ENCODE measurements at regions not wholly inside any gene's neighbourhood (a gene's known extent, or its start where the extent isn't known, plus 50 kb on each side); places are given as distances from the start of the nearest gene placed in this dataset.

DNA sequence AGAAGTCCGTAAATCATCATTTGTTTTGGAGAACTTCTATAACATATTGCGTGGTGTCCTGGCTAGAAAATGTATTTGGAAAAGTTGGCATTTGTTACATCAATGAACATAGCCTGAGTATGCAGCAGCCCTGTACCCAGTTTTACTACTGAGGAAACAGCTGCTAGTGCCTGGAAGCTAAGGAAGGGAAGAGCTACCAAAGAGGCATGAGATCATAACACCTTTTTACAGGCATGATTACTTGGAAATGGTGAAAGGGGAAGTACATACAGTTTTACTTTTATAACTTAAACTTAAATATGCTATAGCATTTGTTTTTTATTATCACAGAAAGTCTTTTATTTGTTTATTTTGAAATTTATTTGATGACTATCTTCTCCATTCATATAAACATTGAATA is 128.4 kb upstream of the MC4R start:
- H3K36me3 ChIP-seq (ENCODE audit: control insufficient read depth, insufficient read depth, low read length), result no peaks in the 10 kb centered on the region
- H3K79me1 ChIP-seq (ENCODE audit: low read depth in 1 of 2, low read length in 2 of 2), result no peaks in the 10 kb centered on the region
- TF ChIP-seq BHLHE40 (IDR thresholded peaks at IDR 0.05; ENCODE audit: low read depth, low read length) (no peak), MAFK (IDR thresholded peaks at IDR 0.05; ENCODE audit: low read depth, low read length) (no peak), RFX5 (IDR thresholded peaks at IDR 0.05; ENCODE audit: low read depth, low read length) (no peak), CHD1 (IDR thresholded peaks at IDR 0.05; ENCODE audit: low read depth, low read length) (no peak), MAZ (IDR thresholded peaks at IDR 0.05; ENCODE audit: borderline replicate concordance, low read depth, low read length) (no peak), RCOR1 (IDR thresholded peaks at IDR 0.05; ENCODE audit: insufficient replicate concordance, low read length) (no peak), POLR2A (IDR thresholded peaks at IDR 0.05; ENCODE audit: low read depth, low read length) (no peak), RAD21 (IDR thresholded peaks at IDR 0.05; ENCODE audit: low read length) (no peak), MXI1 (IDR thresholded peaks at IDR 0.05; ENCODE audit: borderline replicate concordance, low read depth, low read length) (no peak), FOS (IDR thresholded peaks at IDR 0.05; ENCODE audit: low read depth, low read length) (no peak), CEBPB (IDR thresholded peaks at IDR 0.05; ENCODE audit: low read depth, low read length) (no peak)
- TF ChIP-seq, protein P1, sequence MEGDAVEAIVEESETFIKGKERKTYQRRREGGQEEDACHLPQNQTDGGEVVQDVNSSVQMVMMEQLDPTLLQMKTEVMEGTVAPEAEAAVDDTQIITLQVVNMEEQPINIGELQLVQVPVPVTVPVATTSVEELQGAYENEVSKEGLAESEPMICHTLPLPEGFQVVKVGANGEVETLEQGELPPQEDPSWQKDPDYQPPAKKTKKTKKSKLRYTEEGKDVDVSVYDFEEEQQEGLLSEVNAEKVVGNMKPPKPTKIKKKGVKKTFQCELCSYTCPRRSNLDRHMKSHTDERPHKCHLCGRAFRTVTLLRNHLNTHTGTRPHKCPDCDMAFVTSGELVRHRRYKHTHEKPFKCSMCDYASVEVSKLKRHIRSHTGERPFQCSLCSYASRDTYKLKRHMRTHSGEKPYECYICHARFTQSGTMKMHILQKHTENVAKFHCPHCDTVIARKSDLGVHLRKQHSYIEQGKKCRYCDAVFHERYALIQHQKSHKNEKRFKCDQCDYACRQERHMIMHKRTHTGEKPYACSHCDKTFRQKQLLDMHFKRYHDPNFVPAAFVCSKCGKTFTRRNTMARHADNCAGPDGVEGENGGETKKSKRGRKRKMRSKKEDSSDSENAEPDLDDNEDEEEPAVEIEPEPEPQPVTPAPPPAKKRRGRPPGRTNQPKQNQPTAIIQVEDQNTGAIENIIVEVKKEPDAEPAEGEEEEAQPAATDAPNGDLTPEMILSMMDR (conservative IDR thresholded peaks at IDR 0.05; ENCODE audit: low read depth, low read length), result no peak
- TF ChIP-seq, protein P2, sequence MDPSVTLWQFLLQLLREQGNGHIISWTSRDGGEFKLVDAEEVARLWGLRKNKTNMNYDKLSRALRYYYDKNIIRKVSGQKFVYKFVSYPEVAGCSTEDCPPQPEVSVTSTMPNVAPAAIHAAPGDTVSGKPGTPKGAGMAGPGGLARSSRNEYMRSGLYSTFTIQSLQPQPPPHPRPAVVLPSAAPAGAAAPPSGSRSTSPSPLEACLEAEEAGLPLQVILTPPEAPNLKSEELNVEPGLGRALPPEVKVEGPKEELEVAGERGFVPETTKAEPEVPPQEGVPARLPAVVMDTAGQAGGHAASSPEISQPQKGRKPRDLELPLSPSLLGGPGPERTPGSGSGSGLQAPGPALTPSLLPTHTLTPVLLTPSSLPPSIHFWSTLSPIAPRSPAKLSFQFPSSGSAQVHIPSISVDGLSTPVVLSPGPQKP (IDR thresholded peaks at IDR 0.05; ENCODE audit: borderline replicate concordance, low read depth, low read length), result no peak
- TF ChIP-seq, protein P3, sequence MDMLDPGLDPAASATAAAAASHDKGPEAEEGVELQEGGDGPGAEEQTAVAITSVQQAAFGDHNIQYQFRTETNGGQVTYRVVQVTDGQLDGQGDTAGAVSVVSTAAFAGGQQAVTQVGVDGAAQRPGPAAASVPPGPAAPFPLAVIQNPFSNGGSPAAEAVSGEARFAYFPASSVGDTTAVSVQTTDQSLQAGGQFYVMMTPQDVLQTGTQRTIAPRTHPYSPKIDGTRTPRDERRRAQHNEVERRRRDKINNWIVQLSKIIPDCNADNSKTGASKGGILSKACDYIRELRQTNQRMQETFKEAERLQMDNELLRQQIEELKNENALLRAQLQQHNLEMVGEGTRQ (IDR thresholded peaks at IDR 0.05; ENCODE audit: low read depth, low read length), result no peak
- H3K14ac ChIP-seq (replicated peaks; ENCODE audit: low read depth, low read length), result no peak overlapping the region
- no peak overlapping the region for H3K4me3 ChIP-seq (ENCODE audit: insufficient read depth, low read depth, low read length)
- H3K23ac ChIP-seq (ENCODE audit: low read depth, low read length), result no peak overlapping the region
- intact Hi-C loops (cut with micrococcal nuclease) (no loop called here), in situ Hi-C loops (cut with MboI; ENCODE audit: low sequenced_read_pairs) (no loop called here), dilution Hi-C loops (cut with HindIII; ENCODE audit: low sequenced_read_pairs, unreplicated experiment) (no loop called here)
- no peak overlapping the region for H3K4me2 ChIP-seq (ENCODE audit: low read depth, low read length)
- CTCF ChIA-PET, result no interaction called here
- no peak overlapping the region for H4K5ac ChIP-seq (ENCODE audit: low read depth, low read length)
- no peak overlapping the region for H3K18ac ChIP-seq (ENCODE audit: low read depth, low read length)
- no CpG with 5 or more reads among the region's 2 CpGs for WGBS, 2 experiments (ENCODE audit: extremely low coverage in 2 of 2, insufficient read length in 1 of 2)
- no peak overlapping the region for H3K4ac ChIP-seq (ENCODE audit: low read depth, low read length)
- no peak overlapping the region for H2BK20ac ChIP-seq (ENCODE audit: low read depth, low read length)
- H3K56ac ChIP-seq (ENCODE audit: extremely low read depth, insufficient read depth, low read length), result no peak overlapping the region
- H2AK9ac ChIP-seq (replicated peaks; ENCODE audit: low read depth, low read length, poor library complexity), result no peak overlapping the region
- BruUV-seq (replicated peaks), result no TSS peak
- POLR2A ChIA-PET (ENCODE audit: unreplicated experiment), result no interaction called here
- DNase-seq (no peak), ATAC-seq (ENCODE audit: low read depth) (no peak)
- no peak overlapping the region for H2BK120ac ChIP-seq (ENCODE audit: low read depth, low read length)
- no peaks in the 10 kb centered on the region for H3K9me3 ChIP-seq (ENCODE audit: control insufficient read depth, insufficient read depth, low read length)
- H4K20me1 ChIP-seq (ENCODE audit: insufficient read depth, low read length), result no peaks in the 10 kb centered on the region
- no peak overlapping the region for H2BK5ac ChIP-seq (ENCODE audit: low read depth, low read length, poor library complexity, severe bottlenecking)
- H4K91ac ChIP-seq (ENCODE audit: insufficient read depth, low read depth, low read length), result no peak overlapping the region
- H3K4me1 ChIP-seq (ENCODE audit: control insufficient read depth, insufficient read depth, low read length), result no peaks in the 10 kb centered on the region
- H3K27me3 ChIP-seq (ENCODE audit: control insufficient read depth, insufficient read depth, low read length), result no peaks in the 10 kb centered on the region
- no peak overlapping the region for H2AK5ac ChIP-seq (ENCODE audit: low read depth, low read length)
- no peak overlapping the region for H2BK15ac ChIP-seq (ENCODE audit: low read depth, low read length)
- H4K8ac ChIP-seq (ENCODE audit: low read depth in 2 of 2, low read length in 2 of 2), result no peak overlapping the region
- H3K27ac ChIP-seq (ENCODE audit: insufficient read depth, low read length), result no peak overlapping the region
- H2AFZ ChIP-seq (replicated peaks; ENCODE audit: low read length, poor library complexity), result no peak overlapping the region
- no peaks in the 10 kb centered on the region for H3K9me1 ChIP-seq (ENCODE audit: insufficient read depth, low read length)
- H3K9ac ChIP-seq (ENCODE audit: low read depth, low read length), result no peak overlapping the region

All from IMR-90 (cell line).